Renal pelvis (tissue), 1 donor: ENCODE measurements at regions not wholly inside any gene's neighbourhood (a gene's known extent, or its start where the extent isn't known, plus 50 kb on each side); places are given as distances from the start of the nearest gene placed in this dataset.

Experiments
- DNase-seq: peaks from one replicate; pipeline ENCODE4 v3.0.0-alpha.2; 2013

DNA sequence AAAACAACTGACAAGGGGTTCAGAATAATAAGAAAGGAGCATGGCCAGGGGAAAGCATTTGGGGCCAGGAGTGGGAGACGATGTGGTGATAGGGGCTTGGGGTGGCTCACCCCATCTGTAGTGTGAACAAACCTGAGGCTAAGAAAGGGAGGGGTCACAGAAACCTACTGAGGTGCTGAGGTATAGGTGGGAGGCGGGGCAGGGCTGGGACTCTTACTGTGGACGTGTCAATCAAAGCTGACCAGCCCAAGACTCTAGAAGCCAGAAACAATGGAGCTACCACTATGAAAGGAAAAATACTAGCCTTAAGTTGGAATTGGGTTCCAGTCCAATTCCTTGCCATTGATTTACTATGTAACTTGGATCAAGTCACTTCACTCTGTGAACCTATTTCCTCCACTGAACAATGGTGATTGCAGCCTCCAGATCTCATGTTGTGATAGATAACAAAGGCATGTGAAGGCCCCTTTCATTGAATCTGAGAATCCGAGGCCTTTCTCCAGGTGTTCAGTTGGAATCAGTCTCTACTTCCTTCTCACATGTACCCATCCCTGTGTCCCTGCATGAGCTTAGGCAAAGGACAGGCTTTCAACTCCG lies 260.9 kb upstream of the HES1 start:
- DNase-seq, result no peak

DNA sequence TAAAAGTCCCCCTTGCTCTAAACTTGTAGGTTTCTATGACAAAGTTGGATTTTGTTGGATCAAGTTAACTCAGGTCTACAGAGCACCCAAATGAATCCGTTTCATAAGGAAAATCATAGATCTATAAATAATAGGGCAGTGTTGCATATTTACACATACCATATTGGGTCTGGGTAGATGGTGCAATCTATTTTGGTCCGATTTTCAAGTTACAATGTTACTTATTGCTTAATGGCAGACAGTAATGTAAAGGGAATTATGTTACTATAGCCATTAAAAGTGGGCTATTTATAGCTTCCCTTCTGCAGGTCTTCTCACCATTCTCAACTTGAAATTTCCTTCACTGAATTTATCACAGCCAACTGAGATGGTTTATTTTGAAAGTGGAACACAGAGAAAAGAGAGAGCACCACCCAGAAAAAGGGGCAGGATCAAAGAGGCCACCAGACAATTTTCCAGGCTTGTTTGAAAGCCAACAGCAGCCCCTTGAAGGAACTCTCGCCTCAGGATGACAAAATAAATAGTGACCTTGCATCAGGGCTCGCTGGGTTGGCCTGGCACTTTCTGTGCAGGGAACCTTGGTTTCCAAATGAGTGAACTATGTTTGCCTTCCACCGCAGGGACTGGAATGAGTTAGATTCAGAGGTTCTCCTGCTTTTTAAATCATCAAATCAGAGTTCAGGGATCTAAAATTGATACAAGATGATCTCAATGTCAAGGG lies 260.2 kb upstream of the HES1 start:
- DNase-seq, result no peak

DNA sequence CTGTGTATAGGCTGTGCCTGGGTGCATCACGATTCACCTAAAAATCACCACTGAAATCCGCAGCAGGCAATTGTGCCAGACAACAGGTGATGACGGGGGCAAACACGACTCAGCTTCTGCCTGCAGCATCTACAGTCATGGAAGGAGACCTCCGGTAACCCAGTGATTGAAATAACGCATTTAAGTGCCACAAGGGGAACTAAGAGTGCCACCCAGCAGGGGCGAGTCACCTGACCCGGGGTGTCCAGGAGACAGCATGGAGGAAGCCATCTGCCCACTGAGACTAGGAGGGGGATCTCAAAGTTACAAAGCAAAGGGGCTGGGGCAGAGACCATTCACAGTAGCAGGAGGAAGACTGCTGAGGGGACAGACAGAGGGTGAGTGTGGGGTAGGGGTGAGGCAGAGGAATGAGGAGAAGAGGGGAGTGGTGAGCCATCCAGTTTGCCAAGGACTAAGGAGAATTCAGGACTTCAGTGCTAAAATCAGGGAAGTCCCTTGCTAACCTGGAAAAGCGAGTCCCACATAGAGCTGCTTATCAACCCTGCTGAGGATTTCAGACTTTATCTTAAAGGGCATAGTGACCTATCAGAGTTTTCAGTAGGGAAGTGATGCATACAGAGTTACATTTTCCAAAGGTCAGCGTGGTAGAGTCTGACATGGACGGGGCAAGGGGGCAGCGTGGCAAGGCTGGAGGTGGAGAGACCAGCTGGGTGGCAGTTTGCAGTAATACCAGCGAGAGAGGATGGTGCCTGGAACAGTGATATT lies 256.7 kb upstream of the HES1 start:
- DNase-seq, result no peak

DNA sequence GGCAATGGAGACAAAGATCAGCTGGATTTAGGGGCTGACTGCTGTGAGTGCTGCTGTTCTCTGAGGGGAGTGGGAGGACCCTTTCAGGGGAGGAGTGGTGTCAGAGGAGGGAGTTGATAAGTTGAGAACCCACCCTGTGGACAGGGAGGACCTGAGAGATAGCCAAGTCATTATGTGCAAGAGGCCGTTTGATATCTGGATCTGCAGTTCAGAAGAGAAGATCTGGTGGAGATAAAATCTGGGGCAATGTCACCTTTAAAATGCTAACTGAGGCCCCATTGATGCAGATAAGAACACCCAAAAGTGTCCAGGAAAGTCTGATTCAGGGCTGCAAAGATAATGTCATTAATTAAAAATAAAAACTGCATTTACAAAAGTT lies 256.1 kb upstream of the HES1 start:
- no peak for DNase-seq

DNA sequence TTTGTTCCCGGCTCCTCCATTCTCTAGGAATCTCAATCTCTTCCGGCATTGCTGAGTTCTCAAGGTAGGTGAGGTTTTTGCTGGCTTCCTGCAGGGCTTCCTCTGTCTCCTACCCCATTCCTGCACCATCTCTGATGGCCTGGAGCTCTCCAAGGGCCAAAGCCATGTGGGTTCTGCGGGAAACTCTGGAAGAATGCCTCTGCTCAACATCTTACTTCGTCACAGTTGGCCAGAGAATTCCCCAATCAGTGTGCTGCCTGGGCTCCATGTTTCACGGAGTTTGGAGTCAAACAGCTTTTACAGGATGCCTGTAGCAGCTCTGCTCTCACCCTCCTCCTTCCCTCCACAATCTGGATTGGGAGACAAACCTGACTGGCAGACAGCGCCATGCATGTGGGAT lies 253.9 kb upstream of the HES1 start:
- no peak for DNase-seq

DNA sequence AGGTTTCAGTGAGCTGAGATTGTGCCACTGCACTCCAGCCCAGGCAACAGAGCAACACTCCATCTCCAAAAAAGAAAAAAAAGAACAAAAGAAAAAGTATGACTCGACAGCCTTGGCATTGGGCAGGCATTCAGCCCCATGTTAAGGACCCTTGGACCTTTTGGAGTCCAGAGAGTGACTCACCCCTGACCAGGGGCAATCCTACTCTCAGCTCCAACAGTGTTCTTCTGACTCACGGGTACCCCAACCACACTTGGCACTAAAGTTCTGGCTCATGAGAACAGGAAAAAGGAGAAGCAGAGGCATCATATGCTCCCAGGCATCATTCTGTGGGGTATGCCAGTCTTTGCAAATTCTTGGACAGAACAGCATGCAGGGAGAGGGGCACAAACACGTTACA lies 252.4 kb upstream of the HES1 start:
- DNase-seq, result no peak

DNA sequence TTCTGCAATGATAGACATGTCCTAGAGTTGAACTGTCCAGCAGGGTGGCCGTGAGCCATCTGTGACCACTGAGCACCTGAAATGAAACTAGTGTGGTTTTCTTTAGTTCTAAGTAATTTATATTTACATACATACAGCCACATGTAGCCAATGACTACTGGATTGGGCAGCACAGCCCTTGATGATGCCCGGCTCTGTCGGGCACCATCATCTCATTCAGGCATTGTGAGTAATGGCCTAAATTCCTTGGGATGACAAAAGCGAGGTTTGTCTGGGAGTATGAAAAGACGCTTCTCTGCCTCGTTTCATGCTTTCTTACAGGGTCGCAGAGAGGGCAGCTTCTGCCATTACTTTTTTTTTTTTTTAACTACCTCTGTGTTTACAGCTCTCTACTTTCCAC lies 251.9 kb upstream of the HES1 start:
- no peak for DNase-seq

DNA sequence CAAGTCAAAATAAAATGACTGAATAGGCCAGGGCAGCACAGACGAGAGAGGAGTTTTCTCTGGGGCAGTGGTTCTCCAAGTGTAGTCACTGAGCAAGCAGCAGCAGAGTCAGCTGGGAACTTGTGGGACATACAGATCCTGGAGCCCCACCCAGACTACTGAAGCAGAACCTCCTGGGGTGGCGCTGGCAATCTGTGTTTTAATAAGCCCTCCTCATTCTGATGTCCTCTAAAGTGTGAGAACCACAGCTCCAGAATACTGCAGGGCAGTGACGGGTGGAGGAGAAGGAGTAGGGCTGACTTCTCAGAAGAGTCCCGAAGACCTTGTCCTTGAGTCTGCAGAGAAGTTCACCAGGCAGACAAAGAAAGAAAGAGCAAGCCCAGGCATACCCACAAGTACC lies 251.3 kb upstream of the HES1 start:
- DNase-seq, result no peak

DNA sequence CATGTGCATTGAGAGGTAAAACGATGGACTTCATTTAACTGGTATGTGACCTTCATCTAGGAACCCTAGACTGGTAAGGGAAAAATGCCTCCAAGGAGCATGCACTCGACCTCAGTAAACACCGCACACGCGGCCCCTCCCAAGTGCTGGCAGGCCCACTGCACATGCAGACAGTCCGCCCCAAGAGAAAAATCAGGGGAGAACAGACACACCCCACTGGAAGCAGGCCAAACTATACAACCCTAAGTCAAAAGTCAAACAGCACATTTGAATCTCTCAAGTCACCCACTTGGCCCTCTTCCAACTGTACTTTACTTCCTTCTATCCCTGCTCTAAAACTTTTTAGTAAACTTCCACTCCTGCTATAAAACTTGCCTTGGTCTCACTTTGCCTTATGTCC lies 250.1 kb upstream of the HES1 start:
- DNase-seq, result no peak

DNA sequence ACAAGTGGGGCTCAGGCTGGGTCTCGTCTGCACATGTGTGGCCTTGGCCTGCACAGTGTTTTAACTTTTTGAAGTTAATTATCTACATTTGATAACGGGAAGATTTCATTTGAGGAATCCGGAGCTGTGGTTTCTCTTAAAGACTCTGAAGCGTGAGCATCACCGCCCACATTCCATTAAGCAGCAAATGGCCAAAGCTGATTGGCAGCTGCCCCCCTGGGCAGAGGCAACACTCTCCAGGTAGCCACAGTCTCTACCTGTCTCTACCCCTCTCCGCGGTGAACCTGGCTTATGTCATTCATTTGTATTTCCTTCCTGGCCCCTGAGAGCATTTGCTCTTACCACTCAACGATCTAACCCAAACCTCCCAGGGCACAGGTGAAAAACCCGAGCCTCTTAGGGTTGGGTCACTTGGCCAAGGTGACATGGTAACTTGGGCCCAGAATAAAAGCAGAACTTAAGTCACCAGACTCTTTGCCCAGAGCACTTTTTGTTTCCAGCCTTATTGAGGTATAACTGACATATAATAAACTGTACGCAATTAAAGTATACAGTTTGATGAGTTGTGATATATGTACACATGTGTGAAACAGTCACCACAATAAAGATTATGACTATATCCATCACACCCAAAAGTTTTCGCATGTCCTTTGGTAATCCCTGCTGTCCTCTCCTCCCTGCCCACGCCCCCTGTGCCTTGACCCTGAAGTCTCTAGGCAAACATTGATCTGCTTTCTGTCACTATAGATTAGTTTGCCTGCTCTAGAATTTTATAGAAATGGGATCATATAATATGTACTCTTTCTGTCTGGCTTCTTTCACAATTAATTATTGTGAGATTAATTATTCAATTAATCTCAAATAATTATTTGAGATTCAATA lies 245.7 kb upstream of the HES1 start:
- no peak for DNase-seq

DNA sequence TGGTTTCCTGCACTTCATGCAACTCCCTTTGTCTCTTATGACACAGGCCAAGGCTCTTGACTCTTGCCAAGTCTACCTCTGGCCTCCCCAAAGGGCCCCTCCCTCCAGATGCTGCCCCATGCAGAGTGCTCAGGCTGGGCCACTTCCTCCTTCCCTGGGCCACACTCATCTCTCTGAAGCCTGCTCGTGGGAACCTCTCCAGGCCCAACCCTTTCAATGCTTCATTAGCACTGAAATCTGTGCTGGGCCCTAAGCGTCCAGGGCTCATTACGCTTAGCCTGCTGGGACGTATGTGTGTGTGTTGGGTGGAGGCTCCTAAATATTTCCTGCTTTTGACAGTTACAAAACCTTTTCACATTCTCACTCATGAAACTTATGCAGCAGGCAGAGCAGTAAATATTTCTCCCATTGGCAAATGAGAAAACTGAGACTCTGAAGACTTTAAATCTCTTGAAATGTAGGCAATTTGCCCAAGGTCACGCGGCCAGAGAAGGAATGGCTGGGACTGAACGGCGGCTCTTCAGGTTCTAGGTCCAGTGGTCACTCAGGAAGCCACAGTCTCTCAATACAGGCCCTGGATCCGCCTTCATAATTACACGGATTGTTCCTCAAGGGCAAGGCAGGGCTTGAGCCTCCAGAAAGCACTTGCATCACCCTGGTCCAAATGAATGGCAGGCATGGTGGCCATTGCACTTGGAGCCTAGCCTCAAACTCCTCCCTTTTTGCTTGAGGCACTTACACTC lies 241.7 kb upstream of the HES1 start:
- no peak for DNase-seq

DNA sequence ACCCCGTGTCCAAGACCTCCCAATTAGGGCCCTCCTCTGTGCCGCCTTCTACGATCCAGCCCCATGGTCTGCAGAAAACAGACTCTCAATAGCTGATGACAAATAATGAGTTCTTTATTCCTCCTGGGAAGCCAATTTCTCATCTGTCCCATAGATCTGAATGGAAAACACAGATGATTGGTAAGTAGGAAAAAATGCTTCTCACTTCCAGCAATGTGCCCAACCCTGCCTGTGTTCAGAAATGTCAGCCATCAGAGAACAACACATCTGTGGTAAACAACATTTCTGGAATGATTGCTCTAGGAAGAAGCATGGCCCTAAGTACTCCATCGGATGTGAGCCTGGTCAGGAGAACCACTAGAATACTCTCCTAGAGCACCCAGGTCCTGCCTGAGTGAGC lies 240.5 kb upstream of the HES1 start:
- DNase-seq, result no peak

DNA sequence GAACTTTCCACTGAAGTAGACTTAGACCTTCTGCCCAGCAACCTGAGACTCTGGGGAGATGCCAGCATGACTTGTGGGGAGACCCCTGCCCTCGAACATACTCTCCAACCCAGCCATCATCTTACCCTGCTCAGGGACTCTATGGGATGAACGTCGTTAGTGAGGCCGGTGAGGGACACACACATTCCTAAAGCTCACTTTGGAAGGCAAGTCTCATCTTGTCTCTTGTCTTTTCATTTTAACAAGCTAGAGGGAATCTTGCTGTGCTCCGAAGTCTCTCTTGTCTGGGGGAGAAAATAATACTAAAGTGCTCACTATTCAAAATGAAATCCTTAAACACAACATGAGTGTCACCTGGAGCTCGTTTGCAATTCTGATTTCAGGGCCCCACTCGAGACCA lies 239.5 kb upstream of the HES1 start:
- DNase-seq, result no peak

DNA sequence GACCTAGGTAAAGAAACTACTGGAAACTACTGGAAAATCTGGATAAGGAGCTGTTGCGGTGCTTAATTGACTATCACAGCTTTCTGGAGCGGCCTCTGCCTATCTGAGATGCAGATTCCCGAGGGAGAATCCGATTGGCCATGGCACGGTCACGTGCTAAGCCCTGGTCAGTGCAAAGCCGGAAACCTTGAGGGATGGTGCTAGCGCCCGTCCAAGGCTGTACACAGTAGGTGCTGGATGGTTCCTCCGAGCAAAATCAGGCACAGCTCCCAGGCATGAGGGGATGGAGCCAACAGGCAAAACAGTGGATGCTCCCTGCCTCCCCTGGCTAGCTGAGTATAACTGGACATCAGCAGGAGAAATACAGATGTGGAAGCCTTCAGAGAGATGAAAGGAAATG lies 238.7 kb upstream of the HES1 start:
- no peak for DNase-seq

DNA sequence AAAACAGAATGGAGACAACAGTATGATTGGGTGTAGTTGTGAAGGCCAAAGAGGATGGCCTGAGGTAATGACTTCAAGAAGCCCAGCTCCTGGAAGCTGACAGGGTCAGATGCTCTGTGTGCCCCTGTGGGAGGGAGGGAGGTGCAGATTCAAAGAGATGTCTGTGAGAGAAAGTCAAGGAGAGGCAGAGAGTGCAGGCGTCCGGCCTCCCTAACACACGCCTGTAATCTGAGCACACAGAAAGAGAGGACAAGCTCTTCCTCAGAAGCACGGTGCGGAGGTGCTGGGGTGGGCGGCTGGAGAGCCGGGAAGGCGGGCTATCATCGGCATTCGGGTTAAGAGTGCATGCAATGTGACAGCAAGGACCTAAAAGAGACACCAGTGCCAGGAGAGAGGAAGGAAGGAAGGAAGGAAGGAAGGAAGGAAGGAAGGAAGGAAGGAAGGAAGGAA lies 238.2 kb upstream of the HES1 start:
- DNase-seq, result peak; percentile 36

DNA sequence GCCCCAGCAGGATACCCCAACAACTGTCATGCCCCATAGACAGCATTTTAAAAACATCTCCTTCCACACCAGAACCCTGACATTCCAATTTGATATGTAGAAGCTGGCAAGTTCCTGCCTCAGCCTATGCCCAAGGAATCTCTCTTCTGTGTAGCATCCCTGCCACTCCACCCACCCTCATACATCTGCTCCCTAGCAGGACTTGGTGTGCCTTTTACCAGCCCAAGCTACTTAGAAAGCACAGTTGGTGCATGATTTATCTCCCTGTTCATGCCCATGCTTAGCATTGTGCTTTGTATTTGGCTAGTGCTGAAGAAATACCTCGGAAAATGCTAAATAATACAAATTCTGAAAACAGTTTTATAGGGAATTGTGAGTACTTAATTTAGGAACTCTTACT lies 236.9 kb upstream of the HES1 start:
- no peak for DNase-seq

DNA sequence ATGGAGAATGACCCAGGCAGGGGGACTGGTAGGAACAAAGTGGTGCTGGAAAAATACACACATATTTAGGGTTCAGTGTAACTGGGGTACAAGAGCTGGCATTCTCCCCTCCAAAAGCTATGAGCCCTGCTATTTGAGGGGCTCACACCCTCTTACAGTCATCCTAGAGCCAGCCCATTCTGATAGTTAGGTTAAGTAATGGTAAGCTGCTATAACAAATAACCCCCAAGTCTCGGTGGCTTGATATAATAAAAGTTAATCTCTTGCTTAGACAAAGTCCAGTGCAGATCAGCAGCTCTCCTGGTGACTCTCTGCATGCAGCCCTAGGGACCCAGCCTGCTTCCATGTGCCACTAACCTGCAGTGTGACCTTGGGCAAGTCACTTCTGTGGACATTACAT lies 234.9 kb upstream of the HES1 start:
- DNase-seq, result no peak

DNA sequence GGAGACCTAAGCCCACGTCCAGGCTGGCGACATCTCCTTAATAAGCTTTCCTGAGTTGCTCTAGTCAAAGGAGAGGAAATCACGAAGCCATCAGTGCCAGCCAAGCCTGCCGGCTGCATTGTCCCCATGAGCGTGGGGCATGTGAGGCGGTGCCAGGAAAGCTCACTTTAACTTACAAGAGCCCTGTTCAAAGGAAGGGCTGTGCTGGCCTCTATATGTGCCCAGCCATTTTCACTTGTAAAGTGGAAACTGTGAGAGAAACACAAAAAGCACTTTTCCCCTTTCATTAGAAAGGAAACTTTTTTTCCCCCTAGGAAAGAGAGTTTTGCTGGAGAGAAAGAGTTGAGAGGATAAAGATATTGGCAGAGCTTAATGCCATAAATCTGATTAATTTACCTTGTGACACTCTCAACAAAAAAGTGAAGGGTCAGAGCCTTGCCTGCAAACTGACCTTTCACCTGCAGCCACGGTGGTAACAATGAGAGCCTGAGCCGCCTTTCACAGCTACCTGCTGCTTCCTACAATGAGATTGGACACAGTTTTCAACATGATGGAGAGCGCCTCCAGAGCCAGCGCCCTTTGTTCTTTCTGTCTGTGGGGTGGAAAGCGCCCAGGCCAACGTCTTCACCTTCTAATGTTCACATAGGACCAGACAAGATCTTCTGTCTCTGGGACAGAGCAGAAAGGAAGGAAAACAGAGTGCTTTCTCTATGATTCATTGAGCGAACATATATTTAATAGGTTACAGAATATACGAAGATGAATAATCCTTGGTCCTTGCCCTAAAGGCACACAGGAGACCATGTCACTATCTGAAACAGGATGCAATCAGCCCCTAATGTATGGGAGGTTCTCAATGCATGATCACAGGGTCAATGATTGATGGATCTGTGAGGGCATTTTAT lies 233.1 kb upstream of the HES1 start:
- DNase-seq, result no peak

DNA sequence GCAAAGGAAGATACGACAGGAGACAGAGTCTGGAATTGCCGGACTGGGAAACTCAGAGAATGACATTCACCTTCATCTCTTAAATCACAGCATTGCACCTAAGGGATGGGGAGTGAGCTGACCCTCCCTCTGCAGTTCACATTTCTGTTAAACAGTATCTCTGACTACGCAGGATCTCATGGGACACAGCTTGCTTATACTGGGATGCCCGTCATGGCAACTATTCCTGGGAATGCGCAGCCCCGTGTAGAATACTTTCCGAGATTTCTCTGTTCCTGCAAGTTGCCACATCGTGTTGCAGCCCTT lies 232.5 kb upstream of the HES1 start:
- DNase-seq, result peak; percentile 27

DNA sequence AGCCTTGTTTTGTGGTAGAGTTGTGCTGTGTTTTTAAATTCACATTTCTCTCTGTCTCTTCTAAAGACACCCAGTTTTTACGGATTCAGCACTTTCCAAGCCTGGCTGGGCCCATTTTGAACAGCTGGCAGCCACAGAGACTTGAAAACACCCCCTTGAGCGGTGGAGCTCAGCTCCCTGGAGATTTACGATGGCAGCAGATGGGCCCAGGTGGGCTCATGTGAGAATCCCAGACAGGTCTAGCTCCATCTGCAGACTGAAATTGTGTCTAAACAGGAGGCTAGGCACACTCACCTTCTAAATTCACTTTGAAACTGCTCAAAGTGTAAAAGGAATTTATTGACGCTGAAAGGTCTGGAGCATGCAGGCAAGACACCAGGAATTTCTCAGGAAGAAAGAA lies 232.0 kb upstream of the HES1 start:
- DNase-seq, result no peak
